T-helper 17 cell (primary cell): ENCODE measurements at regions not wholly inside any gene's neighbourhood (a gene's known extent, or its start where the extent isn't known, plus 50 kb on each side); places are given as distances from the start of the nearest gene placed in this dataset.

Experiments
- ATAC-seq: fragments of 150-1000 bp; cut with Tn5 transposase; 2 replicates; pipeline ENCODE4 v1.10.0; 2021; ENCODE audit warnings: mild to moderate bottlenecking, moderate library complexity
- DNase-seq, 3 donors: peaks; one replicate each; pipeline versions ENCODE4 v3.0.0 to v3.0.0-alpha.2; 2020 to 2021
- H3K9me3 ChIP-seq: one replicate; pipeline ENCODE4 v1.7.0; 2013; ENCODE audit warnings: low read length, mild to moderate bottlenecking; ENCODE audit not compliant: control insufficient read depth, poor library complexity, severe bottlenecking
- H3K27ac Mint-ChIP-seq: one replicate; pipeline ENCODE4 v1.8.0; 2022; ENCODE audit warnings: mild to moderate bottlenecking, moderate library complexity, mixed read lengths
- H3K27me3 Mint-ChIP-seq: one replicate; pipeline ENCODE4 v1.8.0; 2022; ENCODE audit warnings: mixed read lengths
- H3K36me3 Mint-ChIP-seq: one replicate; pipeline ENCODE4 v1.8.0; 2022; ENCODE audit warnings: low read depth, mixed read lengths
- H3K4me1 Mint-ChIP-seq: one replicate; pipeline ENCODE4 v1.8.0; 2022; ENCODE audit warnings: mild to moderate bottlenecking, mixed read lengths
- H3K4me3 Mint-ChIP-seq: one replicate; pipeline ENCODE4 v1.8.0; 2022; ENCODE audit warnings: mild to moderate bottlenecking, moderate library complexity, mixed read lengths

- no peaks in the 10 kb centered on the region for H3K9me3 ChIP-seq
- no peak for DNase-seq
- no peaks in the 10 kb centered on the region for H3K36me3 Mint-ChIP-seq
- no peak for ATAC-seq
- H3K4me1 Mint-ChIP-seq, result no peaks in the 10 kb centered on the region
- no peak overlapping the region for H3K4me3 Mint-ChIP-seq
- no peak overlapping the region for H3K27ac Mint-ChIP-seq
- peaks cover 28% of the 10 kb centered on the region for H3K27me3 Mint-ChIP-seq
Measured at GRCh38 chr15:87429754-87430153, 826.8 kb downstream of the NTRK3 start.

GRCh38 chr15:87420017-87420416 is 836.5 kb downstream of the NTRK3 start:
- Mint-ChIP-seq H3K36me3 (no peaks in the 10 kb centered on the region), H3K27me3 (peaks cover 28% of the 10 kb centered on the region), H3K27ac (no peak overlapping the region), H3K4me1 (peaks cover 2% of the 10 kb centered on the region), H3K4me3 (no peak overlapping the region)
- no peak for ATAC-seq
- H3K9me3 ChIP-seq, result no peaks in the 10 kb centered on the region
- no peak for DNase-seq

GRCh38 chr15:87419344-87419743 is 837.2 kb downstream of the NTRK3 start:
- H3K4me3 Mint-ChIP-seq, result no peak overlapping the region
- H3K4me1 Mint-ChIP-seq, result peaks cover 2% of the 10 kb centered on the region
- no peaks in the 10 kb centered on the region for H3K9me3 ChIP-seq
- no peaks in the 10 kb centered on the region for H3K36me3 Mint-ChIP-seq
- DNase-seq, result no peak
- peaks cover 28% of the 10 kb centered on the region for H3K27me3 Mint-ChIP-seq
- H3K27ac Mint-ChIP-seq, result no peak overlapping the region
- no peak for ATAC-seq

- H3K27ac Mint-ChIP-seq, result no peak overlapping the region
- H3K27me3 Mint-ChIP-seq, result peaks cover 24% of the 10 kb centered on the region
- H3K4me3 Mint-ChIP-seq, result no peak overlapping the region
- no peaks in the 10 kb centered on the region for H3K36me3 Mint-ChIP-seq
- no peaks in the 10 kb centered on the region for H3K9me3 ChIP-seq
- no peak for ATAC-seq
- DNase-seq, result no peak
- no peaks in the 10 kb centered on the region for H3K4me1 Mint-ChIP-seq
Measured at GRCh38 chr15:87416591-87417257, 839.8 kb downstream of the NTRK3 start.

GRCh38 chr15:87408902-87409301 is 847.6 kb downstream of the NTRK3 start:
- ATAC-seq (no peak), DNase-seq (no peak)
- H3K4me3 Mint-ChIP-seq, result no peak overlapping the region
- no peaks in the 10 kb centered on the region for H3K4me1 Mint-ChIP-seq
- no peaks in the 10 kb centered on the region for H3K9me3 ChIP-seq
- no peaks in the 10 kb centered on the region for H3K36me3 Mint-ChIP-seq
- no peak overlapping the region for H3K27ac Mint-ChIP-seq
- H3K27me3 Mint-ChIP-seq, result no peaks in the 10 kb centered on the region

- no peaks in the 10 kb centered on the region for H3K27me3 Mint-ChIP-seq
- H3K9me3 ChIP-seq, result no peaks in the 10 kb centered on the region
- no peak overlapping the region for H3K27ac Mint-ChIP-seq
- no peak for ATAC-seq
- DNase-seq, result no peak
- H3K4me1 Mint-ChIP-seq, result no peaks in the 10 kb centered on the region
- H3K36me3 Mint-ChIP-seq, result no peaks in the 10 kb centered on the region
- H3K4me3 Mint-ChIP-seq, result no peak overlapping the region
Measured at GRCh38 chr15:87403973-87404372, 852.6 kb downstream of the NTRK3 start.

- no peak for ATAC-seq
- H3K27ac Mint-ChIP-seq, result no peak overlapping the region
- no peaks in the 10 kb centered on the region for H3K4me1 Mint-ChIP-seq
- no peaks in the 10 kb centered on the region for H3K27me3 Mint-ChIP-seq
- H3K4me3 Mint-ChIP-seq, result no peak overlapping the region
- no peaks in the 10 kb centered on the region for H3K36me3 Mint-ChIP-seq
- H3K9me3 ChIP-seq, result no peaks in the 10 kb centered on the region
- no peak for DNase-seq
Measured at GRCh38 chr15:87401973-87402372, 854.6 kb downstream of the NTRK3 start.

GRCh38 chr15:87394676-87395075 is 861.9 kb downstream of the NTRK3 start:
- no peak for ATAC-seq
- no peak overlapping the region for H3K4me3 Mint-ChIP-seq
- H3K27ac Mint-ChIP-seq, result no peak overlapping the region
- no peaks in the 10 kb centered on the region for H3K9me3 ChIP-seq
- H3K4me1 Mint-ChIP-seq, result no peaks in the 10 kb centered on the region
- no peak for DNase-seq
- no peaks in the 10 kb centered on the region for H3K27me3 Mint-ChIP-seq
- no peaks in the 10 kb centered on the region for H3K36me3 Mint-ChIP-seq

GRCh38 chr15:87387766-87388165 is 868.8 kb downstream of the NTRK3 start:
- no peaks in the 10 kb centered on the region for H3K27me3 Mint-ChIP-seq
- H3K9me3 ChIP-seq, result no peaks in the 10 kb centered on the region
- no peak overlapping the region for H3K27ac Mint-ChIP-seq
- ATAC-seq, result no peak
- no peak overlapping the region for H3K4me3 Mint-ChIP-seq
- no peaks in the 10 kb centered on the region for H3K36me3 Mint-ChIP-seq
- H3K4me1 Mint-ChIP-seq, result no peaks in the 10 kb centered on the region
- no peak for DNase-seq

GRCh38 chr15:87374339-87374738 is 882.2 kb downstream of the NTRK3 start:
- no peaks in the 10 kb centered on the region for H3K36me3 Mint-ChIP-seq
- no peak for ATAC-seq
- no peak overlapping the region for H3K4me3 Mint-ChIP-seq
- no peak overlapping the region for H3K27ac Mint-ChIP-seq
- H3K9me3 ChIP-seq, result no peaks in the 10 kb centered on the region
- no peaks in the 10 kb centered on the region for H3K27me3 Mint-ChIP-seq
- H3K4me1 Mint-ChIP-seq, result no peaks in the 10 kb centered on the region
- DNase-seq, result no peak

- H3K9me3 ChIP-seq, result no peaks in the 10 kb centered on the region
- H3K4me3 Mint-ChIP-seq, result no peak overlapping the region
- H3K27ac Mint-ChIP-seq, result no peak overlapping the region
- peaks cover 7% of the 10 kb centered on the region for H3K27me3 Mint-ChIP-seq
- no peak for DNase-seq
- no peaks in the 10 kb centered on the region for H3K4me1 Mint-ChIP-seq
- H3K36me3 Mint-ChIP-seq, result no peaks in the 10 kb centered on the region
- ATAC-seq, result no peak
Measured at GRCh38 chr15:87369269-87369668, 887.3 kb downstream of the NTRK3 start.

- Mint-ChIP-seq H3K27ac (no peak overlapping the region), H3K4me3 (no peak overlapping the region), H3K27me3 (peaks cover 7% of the 10 kb centered on the region), H3K4me1 (no peaks in the 10 kb centered on the region), H3K36me3 (no peaks in the 10 kb centered on the region)
- no peak for ATAC-seq
- no peaks in the 10 kb centered on the region for H3K9me3 ChIP-seq
- no peak for DNase-seq
Measured at GRCh38 chr15:87368511-87368910, 888.0 kb downstream of the NTRK3 start.

GRCh38 chr15:87365186-87365585 is 891.4 kb downstream of the NTRK3 start:
- H3K9me3 ChIP-seq, result no peaks in the 10 kb centered on the region
- Mint-ChIP-seq H3K27ac (no peak overlapping the region), H3K36me3 (no peaks in the 10 kb centered on the region), H3K4me3 (no peak overlapping the region), H3K4me1 (no peaks in the 10 kb centered on the region), H3K27me3 (peaks cover 7% of the 10 kb centered on the region)
- ATAC-seq (no peak), DNase-seq (no peak)

- ATAC-seq (no peak), DNase-seq (no peak)
- H3K4me1 Mint-ChIP-seq, result no peaks in the 10 kb centered on the region
- H3K27me3 Mint-ChIP-seq, result peaks cover 7% of the 10 kb centered on the region
- no peak overlapping the region for H3K27ac Mint-ChIP-seq
- no peak overlapping the region for H3K4me3 Mint-ChIP-seq
- no peaks in the 10 kb centered on the region for H3K36me3 Mint-ChIP-seq
- H3K9me3 ChIP-seq, result no peaks in the 10 kb centered on the region
Measured at GRCh38 chr15:87362531-87362930, 894.0 kb downstream of the NTRK3 start.
